RWPE2 (cell line): ENCODE measurements at regions not wholly inside any gene's neighbourhood (a gene's known extent, or its start where the extent isn't known, plus 50 kb on each side); places are given as distances from the start of the nearest gene placed in this dataset.
A peak's percentile ranks its signal among the peaks of the same experiment; 100 is the strongest.

Experiments
- ATAC-seq: fragments of 200-7000 bp; cut with Tn5 transposase; 3 replicates; pipeline ENCODE4 v1.9.1; 2021; ENCODE audit warnings: low read depth
- DNase-seq: peaks from one replicate; pipeline ENCODE4 v3.0.0-alpha.2; 2020; ENCODE audit warnings: low spot score
- H3K27ac ChIP-seq: fragments of 450-650 bp; 2 replicates; pipeline ENCODE4 v1.5.1; 2017; ENCODE audit warnings: mild to moderate bottlenecking; ENCODE audit not compliant: poor library complexity, severe bottlenecking
- H3K27me3 ChIP-seq: fragments of 250-450 bp; sonication (Bioruptor Pico); 2 replicates; pipeline ENCODE4 v1.5.1; 2021; ENCODE audit warnings: mild to moderate bottlenecking, moderate library complexity; ENCODE audit not compliant: insufficient read depth, poor library complexity, severe bottlenecking
- H3K36me3 ChIP-seq: fragments of 250-450 bp; sonication (Bioruptor Pico); 2 replicates; pipeline ENCODE4 v1.5.1; 2020; ENCODE audit warnings: low read depth, mild to moderate bottlenecking, moderate library complexity
- H3K4me1 ChIP-seq: fragments of 250-450 bp; sonication (Bioruptor Pico); 2 replicates; pipeline ENCODE4 v1.5.1; 2021; ENCODE audit warnings: mild to moderate bottlenecking, moderate library complexity; ENCODE audit not compliant: insufficient read depth, poor library complexity, severe bottlenecking
- H3K4me3 ChIP-seq: fragments of 250-450 bp; sonication (Bioruptor Pico); 2 replicates; pipeline ENCODE4 v1.5.1; 2021; ENCODE audit warnings: mild to moderate bottlenecking, moderate library complexity; ENCODE audit not compliant: severe bottlenecking
- H3K9me3 ChIP-seq: fragments of 250-450 bp; sonication (Bioruptor Pico); 2 replicates; pipeline ENCODE4 v1.5.1; 2021; ENCODE audit warnings: mild to moderate bottlenecking, moderate library complexity; ENCODE audit not compliant: severe bottlenecking
- CTCF ChIP-seq: fragments of 450-650 bp; IDR thresholded peaks from one replicate; pipeline ENCODE4 v1.5.1; 2017; ENCODE audit warnings: mild to moderate bottlenecking, moderate library complexity; ENCODE audit not compliant: poor library complexity, severe bottlenecking

GRCh38 chr2:8582651-8583399, 99.0 kb upstream of the ID2 start:
- Histone ChIP-seq H3K36me3 (no peaks in the 10 kb centered on the region), H3K4me1 (no peaks in the 10 kb centered on the region), H3K27ac (no peak overlapping the region), H3K9me3 (no peaks in the 10 kb centered on the region), H3K4me3 (no peak overlapping the region), H3K27me3 (no peaks in the 10 kb centered on the region)
- ATAC-seq = no peak
- no peak for DNase-seq
- no peak for TF ChIP-seq CTCF

GRCh38 chr2:8583400-8584173, 98.3 kb upstream of the ID2 start:
- peak; percentile 93 for ATAC-seq
- H3K4me1 ChIP-seq = no peaks in the 10 kb centered on the region
- no peaks in the 10 kb centered on the region for H3K27me3 ChIP-seq
- H3K27ac ChIP-seq = no peak overlapping the region
- DNase-seq = peak; percentile 88
- H3K4me3 ChIP-seq = no peak overlapping the region
- no peak for TF ChIP-seq CTCF
- H3K9me3 ChIP-seq = no peaks in the 10 kb centered on the region
- no peaks in the 10 kb centered on the region for H3K36me3 ChIP-seq

DNA sequence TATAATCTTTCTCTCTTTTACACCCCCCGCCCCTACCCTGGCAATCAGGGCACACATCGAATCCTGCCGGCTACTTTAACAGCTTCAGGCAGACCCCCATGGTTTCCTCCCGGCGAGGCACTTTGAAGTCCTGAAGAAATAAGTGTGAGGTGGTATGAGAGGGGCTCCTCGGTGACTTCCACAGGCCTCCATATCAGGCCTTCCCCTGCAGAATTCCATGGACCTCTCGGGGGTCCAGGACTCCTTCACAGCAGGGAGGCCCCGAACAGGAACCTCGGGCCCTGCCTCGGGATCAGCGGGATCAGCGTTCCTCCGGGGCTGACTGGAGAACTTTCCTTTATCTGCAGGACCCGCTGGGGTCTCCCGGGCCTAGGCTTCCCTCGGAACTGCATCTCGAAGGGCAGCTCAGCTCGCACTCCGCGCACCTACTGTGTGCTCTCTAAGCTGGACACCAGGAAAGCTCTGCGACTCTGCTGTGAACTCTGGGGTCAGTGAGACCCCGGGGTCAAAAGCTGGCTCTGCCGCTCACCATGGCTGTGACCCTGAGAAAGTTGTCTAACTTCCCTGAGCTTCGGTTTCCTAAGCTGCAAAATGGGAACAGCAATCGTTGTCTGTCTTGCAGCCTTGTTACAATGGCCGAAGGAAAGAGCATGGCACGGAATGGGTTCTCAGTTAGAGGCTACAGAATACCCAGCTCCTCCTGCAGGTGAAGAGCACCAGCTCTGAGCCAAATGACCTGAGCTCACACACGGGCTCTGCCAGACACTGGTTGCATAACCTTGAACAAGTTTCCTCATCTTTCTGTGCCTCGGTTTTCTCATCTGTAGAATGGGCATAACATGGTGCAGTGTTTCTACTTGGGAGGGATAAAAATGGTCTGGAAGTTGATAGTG, 97.4 kb upstream of the ID2 start:
- Histone ChIP-seq H3K4me3 (no peak overlapping the region), H3K27me3 (no peaks in the 10 kb centered on the region), H3K9me3 (no peaks in the 10 kb centered on the region), H3K36me3 (no peaks in the 10 kb centered on the region), H3K27ac (no peak overlapping the region), H3K4me1 (no peaks in the 10 kb centered on the region)
- ATAC-seq (no peak), DNase-seq (no peak)
- no peak for TF ChIP-seq CTCF

DNA sequence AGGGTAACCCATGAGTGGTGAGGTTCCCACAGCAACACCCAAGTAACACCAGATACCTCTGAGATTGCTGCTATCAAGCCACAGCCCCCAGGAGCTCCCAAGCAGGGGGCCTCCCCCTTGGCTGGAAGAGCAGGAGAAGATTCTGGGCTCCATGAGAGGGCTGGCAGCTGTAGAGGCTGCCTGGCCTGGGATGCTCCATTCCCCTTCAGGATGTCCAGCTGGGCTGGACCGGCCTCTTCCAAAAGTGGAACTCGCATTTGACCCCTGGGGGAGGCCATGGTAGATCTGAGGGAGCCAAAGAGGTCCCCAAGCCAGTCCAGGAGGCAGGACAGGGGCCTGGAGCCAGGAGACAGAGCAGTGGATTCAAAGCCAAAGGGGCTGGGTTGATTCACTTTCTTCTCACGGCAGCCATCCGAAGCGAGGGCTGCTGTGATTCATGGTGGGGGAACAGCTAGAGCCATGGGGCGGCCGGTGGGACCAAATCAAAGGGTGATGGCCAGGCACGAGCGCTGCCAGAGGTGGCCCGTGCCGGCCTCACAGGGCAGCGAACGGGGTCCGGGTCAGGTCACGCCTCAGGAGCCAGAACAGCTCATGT, 95.3 kb upstream of the ID2 start:
- H3K27ac ChIP-seq = no peak overlapping the region
- no peaks in the 10 kb centered on the region for H3K36me3 ChIP-seq
- no peak for ATAC-seq
- H3K4me1 ChIP-seq = no peaks in the 10 kb centered on the region
- H3K4me3 ChIP-seq = no peak overlapping the region
- no peaks in the 10 kb centered on the region for H3K9me3 ChIP-seq
- DNase-seq = no peak
- no peaks in the 10 kb centered on the region for H3K27me3 ChIP-seq
- no peak for TF ChIP-seq CTCF
